H9 (cell line): ENCODE measurements at regions not wholly inside any gene's neighbourhood (a gene's known extent, or its start where the extent isn't known, plus 50 kb on each side); places are given as distances from the start of the nearest gene placed in this dataset.

ENCODE experiments used
- DNase-seq: peaks from one replicate; pipeline ENCODE4 v3.0.0-alpha.2; 2017
- H2AFZ ChIP-seq: one replicate; pipeline ENCODE4 v1.6.1; 2013; ENCODE audit warnings: mild to moderate bottlenecking, low read length, control low read depth, moderate library complexity
- H2AK5ac ChIP-seq: 2 replicates; pipeline ENCODE4 v1.6.1; 2013; ENCODE audit warnings: low read length, control low read depth, mixed read lengths; ENCODE audit not compliant: insufficient read length
- H2BK120ac ChIP-seq: one replicate; pipeline ENCODE4 v1.6.1; 2013; ENCODE audit warnings: low read depth, mild to moderate bottlenecking, low read length, control low read depth, inconsistent platforms; ENCODE audit not compliant: poor library complexity, severe bottlenecking
- H2BK12ac ChIP-seq: 2 replicates; pipeline ENCODE4 v1.6.1; 2013; ENCODE audit warnings: low read length, control low read depth, mixed read lengths, low read depth; ENCODE audit not compliant: insufficient read length
- H2BK15ac ChIP-seq: 2 replicates; pipeline ENCODE4 v1.6.1; 2013; ENCODE audit warnings: low read depth, low read length, control low read depth
- H2BK20ac ChIP-seq: one replicate; pipeline ENCODE4 v1.6.1; 2013; ENCODE audit warnings: low read depth, mild to moderate bottlenecking, low read length, control low read depth, inconsistent platforms; ENCODE audit not compliant: poor library complexity, severe bottlenecking
- H2BK5ac ChIP-seq: 2 replicates; pipeline ENCODE4 v1.6.1; 2013; ENCODE audit warnings: low read length, control low read depth, mixed read lengths; ENCODE audit not compliant: insufficient read length
- H3K14ac ChIP-seq: 2 replicates; pipeline ENCODE4 v1.6.1; 2013; ENCODE audit warnings: low read length, control low read depth; ENCODE audit not compliant: insufficient read depth
- H3K18ac ChIP-seq: 2 replicates; pipeline ENCODE4 v1.6.1; 2013; ENCODE audit warnings: low read depth, mild to moderate bottlenecking, mixed read lengths, low read length, control low read depth; ENCODE audit not compliant: insufficient read length
- H3K23ac ChIP-seq: 2 replicates; pipeline ENCODE4 v1.6.1; 2013; ENCODE audit warnings: low read length, control low read depth, mixed read lengths, low read depth; ENCODE audit not compliant: insufficient read length
- H3K23me2 ChIP-seq: 2 replicates; pipeline ENCODE4 v1.6.1; 2013; ENCODE audit warnings: low read depth, mild to moderate bottlenecking, mixed read lengths, low read length, control low read depth; ENCODE audit not compliant: insufficient read length, poor library complexity, severe bottlenecking
- H3K27ac ChIP-seq: 2 replicates; pipeline ENCODE4 v1.5.1; 2013; ENCODE audit warnings: low read length, control low read depth, mixed read lengths, low read depth; ENCODE audit not compliant: insufficient read length
- H3K27me3 ChIP-seq: 2 replicates; pipeline ENCODE4 v1.6.1; 2013; ENCODE audit warnings: low read length, control low read depth, inconsistent platforms; ENCODE audit not compliant: insufficient read depth
- H3K4ac ChIP-seq: 2 replicates; pipeline ENCODE4 v1.6.1; 2013; ENCODE audit warnings: low read depth, mild to moderate bottlenecking, control low read depth, inconsistent platforms, low read length, moderate library complexity
- H3K4me1 ChIP-seq: 2 replicates; pipeline ENCODE4 v1.6.1; 2013; ENCODE audit warnings: low read length, control low read depth, inconsistent platforms; ENCODE audit not compliant: insufficient read depth
- H3K4me2 ChIP-seq: 2 replicates; pipeline ENCODE4 v1.6.1; 2013; ENCODE audit warnings: low read length, control low read depth, mixed read lengths; ENCODE audit not compliant: insufficient read length, insufficient read depth
- H3K56ac ChIP-seq: 2 replicates; pipeline ENCODE4 v1.6.1; 2013; ENCODE audit warnings: low read depth, mild to moderate bottlenecking, mixed read lengths, low read length, control low read depth; ENCODE audit not compliant: insufficient read length
- H3K79me1 ChIP-seq: 2 replicates; pipeline ENCODE4 v1.6.1; 2013; ENCODE audit warnings: low read depth, mild to moderate bottlenecking, moderate library complexity, low read length, control low read depth, inconsistent platforms; ENCODE audit not compliant: insufficient read depth, poor library complexity, severe bottlenecking
- H3K79me2 ChIP-seq: 2 replicates; pipeline ENCODE4 v1.6.1; 2013; ENCODE audit warnings: low read length, control low read depth, inconsistent platforms; ENCODE audit not compliant: insufficient read depth
- H3K9ac ChIP-seq: 2 replicates; pipeline ENCODE4 v1.6.1; 2013; ENCODE audit warnings: low read length, control low read depth, mixed read lengths; ENCODE audit not compliant: insufficient read length; ENCODE audit errors: extremely low read depth
- H3K9me3 ChIP-seq: one replicate; pipeline ENCODE4 v1.6.1; 2013; ENCODE audit warnings: low read depth, low read length, inconsistent platforms; ENCODE audit not compliant: control insufficient read depth
- H3T11ph ChIP-seq: one replicate; pipeline ENCODE4 v1.6.1; 2013; ENCODE audit warnings: mild to moderate bottlenecking, low read length, control low read depth, inconsistent platforms
- H4K20me1 ChIP-seq: one replicate; pipeline ENCODE4 v1.6.1; 2013; ENCODE audit not compliant: control insufficient read depth, insufficient read length, insufficient read depth
- H4K5ac ChIP-seq: 2 replicates; pipeline ENCODE4 v1.6.1; 2013; ENCODE audit warnings: low read depth, mild to moderate bottlenecking, mixed read lengths, low read length, control low read depth; ENCODE audit not compliant: insufficient read length
- H4K8ac ChIP-seq: replicated peaks from 2 replicates; pipeline ENCODE4 v1.6.1; 2013; ENCODE audit warnings: low read length, control low read depth, mixed read lengths, low read depth; ENCODE audit not compliant: insufficient read length
- H4K91ac ChIP-seq: 2 replicates; pipeline ENCODE4 v1.6.1; 2013; ENCODE audit warnings: low read depth, mild to moderate bottlenecking, moderate library complexity, mixed read lengths, low read length, control low read depth; ENCODE audit not compliant: insufficient read length
- H3K27ac Mint-ChIP-seq, 3 experiments: 2 replicates in 2 of 3; 3 replicates in 1 of 3; pipeline ENCODE4 v1.8.0; 2020 to 2021; ENCODE audit warnings: mixed read lengths in 3 of 3, mild to moderate bottlenecking in 1 of 3, moderate library complexity in 1 of 3
- H3K27me3 Mint-ChIP-seq: 2 replicates; pipeline ENCODE4 v1.8.0; 2021; ENCODE audit warnings: low read depth, mild to moderate bottlenecking, moderate library complexity, mixed read lengths
- H3K36me3 Mint-ChIP-seq, 3 experiments: 2 replicates in 2 of 3; 3 replicates in 1 of 3; pipeline ENCODE4 v1.8.0; 2020 to 2021; ENCODE audit warnings: low read depth in 3 of 3, mixed read lengths in 3 of 3; ENCODE audit not compliant: insufficient read depth in 1 of 3
- H3K4me1 Mint-ChIP-seq, 2 experiments: 2 replicates each; pipeline ENCODE4 v1.8.0; 2020; ENCODE audit warnings: mixed read lengths in 2 of 2
- H3K4me3 Mint-ChIP-seq, 2 experiments: 2 replicates in 1 of 2; 3 replicates in 1 of 2; pipeline ENCODE4 v1.8.0; 2020 to 2021; ENCODE audit warnings: mild to moderate bottlenecking in 2 of 2, mixed read lengths in 2 of 2, moderate library complexity in 1 of 2
- H3K9me3 Mint-ChIP-seq, 2 experiments: 2 replicates in 1 of 2; 3 replicates in 1 of 2; pipeline ENCODE4 v1.8.0; 2020; ENCODE audit warnings: mild to moderate bottlenecking in 2 of 2, mixed read lengths in 2 of 2, moderate library complexity in 1 of 2
- CTCF ChIP-seq: fragments of 200-600 bp; sonication (generic); conservative IDR thresholded peaks from 3 replicates; pipeline ENCODE4 v1.8.0; 2021; ENCODE audit warnings: antibody characterized with exemption, mild to moderate bottlenecking
- WGBS: extraction: QIAGEN DNeasy Blood & Tissue Kit; methylation state at CpG from one replicate; pipeline ENCODE4 v1.1.7; 2013; ENCODE audit warnings: missing lambda C conversion rate, low lambda C conversion rate, mixed read lengths; ENCODE audit not compliant: insufficient read length; ENCODE audit errors: extremely low coverage; 5-methylcytosine and 5-hydroxymethylcytosine counted together

GRCh38 chr3:159792070-159792469, 196.6 kb upstream of the IL12A start:
- Histone ChIP-seq H4K20me1 (no peaks in the 10 kb centered on the region), H4K91ac (no peak overlapping the region), H3K9ac (no peak overlapping the region), H3K14ac (no peak overlapping the region), H3K23me2 (no peaks in the 10 kb centered on the region), H3K56ac (no peak overlapping the region), H2BK15ac (no peak overlapping the region), H4K5ac (no peak overlapping the region), H3K4ac (no peak overlapping the region), H3K27me3 (no peaks in the 10 kb centered on the region), H3K23ac (no peak overlapping the region), H2BK12ac (no peak overlapping the region), H3K27ac (no peak overlapping the region), H3K4me2 (no peak overlapping the region), H3K79me1 (no peaks in the 10 kb centered on the region), H3K18ac (no peak overlapping the region), H2BK120ac (no peak overlapping the region), H2AFZ (no peak overlapping the region), H2BK5ac (no peak overlapping the region), H4K8ac (no peak overlapping the region), H2AK5ac (no peak overlapping the region), H3K79me2 (no peaks in the 10 kb centered on the region), H3T11ph (no peak overlapping the region), H2BK20ac (no peak overlapping the region), H3K9me3 (no peaks in the 10 kb centered on the region), H3K4me1 (no peaks in the 10 kb centered on the region)
- Mint-ChIP-seq H3K4me1 (peaks cover 28 to 32% of the 10 kb centered on the region in 2 experiments), H3K27ac (no peak overlapping the region), H3K9me3 (no peaks in the 10 kb centered on the region), H3K27me3 (no peaks in the 10 kb centered on the region; the same call in 1 of the 2 replicates), H3K36me3 (no peaks in the 10 kb centered on the region), H3K4me3 (no peak overlapping the region)
- DNase-seq = no peak
- no peak for TF ChIP-seq CTCF
- WGBS = no CpG with 5 or more reads among the region's 2 CpGs
